ENCODE measurements at regions not wholly inside any gene's neighbourhood (a gene's known extent, or its start where the extent isn't known, plus 50 kb on each side); places are given as distances from the start of the nearest gene placed in this dataset.

DNA sequence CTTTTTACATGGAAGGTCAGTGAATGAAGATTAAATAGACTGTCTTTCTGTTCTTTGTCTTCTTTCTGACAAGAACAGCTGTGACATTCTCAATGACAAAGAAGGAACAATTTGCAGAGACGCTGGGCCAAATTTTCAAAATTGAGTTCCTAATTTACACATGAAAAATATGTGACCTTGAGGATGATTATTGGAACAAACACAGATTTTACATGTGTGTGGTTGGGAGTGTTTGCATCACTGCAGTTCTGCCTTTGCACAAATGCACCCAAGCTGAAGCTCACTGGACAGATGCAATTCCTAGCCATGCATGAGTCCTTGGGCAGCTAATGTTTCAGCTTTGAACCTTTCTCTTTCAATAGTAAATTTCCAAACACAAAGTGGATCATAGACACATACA lies 350.8 kb downstream of the QKI start:
- Mint-ChIP-seq H3K4me1 (ENCODE audit: low read depth) (peaks cover 6% of the 10 kb centered on the region), H3K36me3 (ENCODE audit: low read depth) (no peaks in the 10 kb centered on the region), H3K4me3 (no peak overlapping the region), H3K27me3 (ENCODE audit: insufficient read depth) (peaks cover 5% of the 10 kb centered on the region), H3K27ac (no peak overlapping the region), H3K9me3 (no peaks in the 10 kb centered on the region)
- DNase-seq (ENCODE audit: low spot score) = no peak
- intact Hi-C loops (cut with micrococcal nuclease) = no loop called here

DNA sequence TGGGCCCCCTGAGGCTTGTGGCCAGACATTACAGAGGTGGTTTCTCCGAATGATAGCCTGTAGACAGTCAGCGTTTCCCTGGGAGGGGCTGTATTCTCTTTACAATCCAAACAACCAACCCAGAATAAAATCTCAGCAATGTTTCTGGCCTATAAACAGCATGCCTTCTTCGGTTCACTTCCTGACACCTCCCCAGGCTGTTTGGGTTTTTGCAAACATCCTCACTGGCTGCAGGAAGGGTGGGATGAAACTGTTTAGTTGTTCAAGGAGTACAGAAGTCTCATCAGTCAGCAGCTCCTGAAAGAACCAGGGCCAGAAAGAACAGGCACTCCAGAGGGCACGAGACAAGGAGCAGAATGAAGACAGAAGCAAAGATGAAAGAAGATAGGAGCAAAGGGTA lies 350.0 kb downstream of the QKI start:
- Mint-ChIP-seq H3K4me3 (no peak overlapping the region), H3K27ac (no peak overlapping the region), H3K4me1 (ENCODE audit: low read depth) (peaks cover 6% of the 10 kb centered on the region), H3K9me3 (no peaks in the 10 kb centered on the region), H3K27me3 (ENCODE audit: insufficient read depth) (peaks cover 4% of the 10 kb centered on the region), H3K36me3 (ENCODE audit: low read depth) (no peaks in the 10 kb centered on the region)
- no peak for DNase-seq (ENCODE audit: low spot score)
- intact Hi-C loops (cut with micrococcal nuclease) = no loop called here

DNA sequence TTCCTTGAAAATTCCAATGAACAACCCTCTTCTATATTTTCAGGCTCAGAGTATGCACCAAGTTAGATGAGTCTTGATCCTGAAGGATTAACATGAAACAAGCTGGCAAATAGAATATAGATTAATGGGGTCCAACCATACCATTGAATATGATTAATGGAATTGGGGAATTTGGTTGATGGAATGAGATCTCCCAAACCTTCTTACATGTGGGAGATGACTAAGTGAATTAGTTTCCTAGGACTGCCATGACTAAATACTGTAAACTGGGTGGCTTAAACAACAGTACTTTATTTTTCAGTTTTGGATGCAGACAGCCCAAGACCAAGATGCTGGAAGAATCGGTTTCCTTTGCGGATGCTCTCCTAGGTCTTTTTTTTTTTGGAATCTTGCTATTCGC lies 347.0 kb downstream of the QKI start:
- H3K4me1 Mint-ChIP-seq (ENCODE audit: low read depth) = peaks cover 6% of the 10 kb centered on the region
- no peak overlapping the region for H3K27ac Mint-ChIP-seq
- no peaks in the 10 kb centered on the region for H3K9me3 Mint-ChIP-seq
- peaks cover 5% of the 10 kb centered on the region for H3K27me3 Mint-ChIP-seq (ENCODE audit: insufficient read depth)
- H3K36me3 Mint-ChIP-seq (ENCODE audit: low read depth) = no peaks in the 10 kb centered on the region
- DNase-seq (ENCODE audit: low spot score) = no peak
- no peak overlapping the region for H3K4me3 Mint-ChIP-seq
- intact Hi-C loops (cut with micrococcal nuclease) = no loop called here

DNA sequence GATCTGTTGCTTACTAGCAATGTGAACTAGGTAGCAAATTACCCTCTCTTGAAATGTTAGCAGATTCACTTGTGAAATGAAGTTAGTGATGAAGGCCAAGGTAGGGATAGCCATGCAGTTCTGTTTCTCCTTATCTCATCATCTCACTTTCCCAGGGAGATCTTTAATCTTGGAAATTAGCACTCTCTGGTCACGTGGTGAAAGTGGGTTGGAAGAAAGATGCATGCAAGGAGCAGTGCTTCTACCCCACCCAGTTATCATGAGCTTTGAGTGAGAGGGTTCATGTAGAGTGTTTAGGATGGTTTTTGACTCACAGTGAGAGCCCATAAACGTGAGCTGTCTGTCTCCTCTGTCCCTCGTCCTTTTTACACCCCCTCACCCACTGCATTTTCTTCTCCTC lies 346.3 kb downstream of the QKI start:
- Mint-ChIP-seq H3K27me3 (ENCODE audit: insufficient read depth) (peaks cover 5% of the 10 kb centered on the region), H3K4me3 (no peak overlapping the region), H3K9me3 (peaks cover under 1% of the 10 kb centered on the region), H3K27ac (no peak overlapping the region), H3K36me3 (ENCODE audit: low read depth) (no peaks in the 10 kb centered on the region), H3K4me1 (ENCODE audit: low read depth) (peaks cover 6% of the 10 kb centered on the region)
- DNase-seq (ENCODE audit: low spot score) = no peak
- intact Hi-C loops (cut with micrococcal nuclease) = no loop called here

DNA sequence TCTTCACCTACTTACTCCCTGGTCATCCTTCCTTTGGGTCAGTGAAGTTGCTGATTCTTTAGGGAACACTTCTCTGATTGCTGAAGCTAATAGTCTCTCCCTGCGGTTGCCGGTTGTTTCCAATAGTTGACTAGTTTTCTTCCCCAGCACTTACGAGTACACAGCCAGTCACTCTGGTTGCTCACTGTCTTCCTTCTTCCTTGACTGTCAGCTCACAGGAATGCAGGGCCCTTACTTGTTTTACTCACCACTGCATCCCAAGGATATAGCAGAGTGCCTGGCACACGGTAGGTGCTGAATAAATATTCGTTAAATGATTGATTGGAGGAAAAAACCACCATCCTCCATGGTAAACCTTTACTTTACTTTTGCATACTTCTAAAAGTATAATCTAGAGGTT lies 345.0 kb downstream of the QKI start:
- peaks cover 8% of the 10 kb centered on the region for H3K27me3 Mint-ChIP-seq (ENCODE audit: insufficient read depth)
- DNase-seq (ENCODE audit: low spot score) = no peak
- H3K9me3 Mint-ChIP-seq = peaks cover 9% of the 10 kb centered on the region
- no peak overlapping the region for H3K4me3 Mint-ChIP-seq
- no peaks in the 10 kb centered on the region for H3K36me3 Mint-ChIP-seq (ENCODE audit: low read depth)
- no peak overlapping the region for H3K27ac Mint-ChIP-seq
- intact Hi-C loops (cut with micrococcal nuclease) = no loop called here
- peaks cover 1% of the 10 kb centered on the region for H3K4me1 Mint-ChIP-seq (ENCODE audit: low read depth)

DNA sequence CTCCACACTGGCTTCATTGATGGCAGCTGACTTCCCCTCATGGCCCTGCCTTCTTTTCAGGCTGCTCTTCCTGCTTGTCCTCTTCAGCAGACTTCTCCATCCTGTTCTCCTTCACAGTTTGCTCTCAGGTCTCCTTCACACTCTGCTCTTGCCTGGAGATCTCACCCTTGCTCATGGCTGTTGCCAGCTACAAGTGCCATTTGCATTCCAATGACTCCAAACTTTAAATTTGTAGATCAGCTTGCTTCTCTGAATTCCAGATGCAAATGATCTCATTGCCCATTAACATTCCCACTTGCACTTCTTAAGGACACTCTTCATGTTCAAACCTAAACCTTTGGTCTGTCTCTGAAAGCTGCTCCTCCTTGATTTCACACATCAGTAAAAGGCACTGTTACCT lies 343.0 kb downstream of the QKI start:
- Mint-ChIP-seq H3K4me1 (ENCODE audit: low read depth) (no peaks in the 10 kb centered on the region), H3K36me3 (ENCODE audit: low read depth) (no peaks in the 10 kb centered on the region), H3K27ac (no peak overlapping the region), H3K27me3 (ENCODE audit: insufficient read depth) (peaks cover 8% of the 10 kb centered on the region), H3K4me3 (no peak overlapping the region), H3K9me3 (peaks cover 9% of the 10 kb centered on the region)
- intact Hi-C loops (cut with micrococcal nuclease) = no loop called here
- DNase-seq (ENCODE audit: low spot score) = no peak

DNA sequence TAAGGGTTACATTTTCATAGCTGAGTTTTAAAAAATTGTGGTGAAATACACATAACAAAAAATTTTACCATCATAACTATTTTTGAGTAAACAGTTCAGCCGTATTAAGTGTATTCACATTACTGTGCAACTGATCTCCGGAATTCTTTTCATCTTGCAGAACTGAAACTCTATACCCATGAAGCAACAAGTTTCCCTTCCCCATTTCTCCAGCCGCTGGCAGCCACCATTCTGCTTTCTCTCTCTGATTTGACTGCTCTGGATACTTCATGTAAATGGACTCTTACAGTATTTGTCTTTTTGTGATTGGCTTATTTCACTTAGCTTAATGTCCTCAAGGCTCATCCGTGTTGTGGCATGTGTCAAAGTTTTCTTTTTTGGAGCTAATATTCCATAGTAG lies 341.6 kb downstream of the QKI start:
- no peaks in the 10 kb centered on the region for H3K36me3 Mint-ChIP-seq (ENCODE audit: low read depth)
- peaks cover 6% of the 10 kb centered on the region for H3K4me1 Mint-ChIP-seq (ENCODE audit: low read depth)
- no peak overlapping the region for H3K4me3 Mint-ChIP-seq
- peaks cover 9% of the 10 kb centered on the region for H3K9me3 Mint-ChIP-seq
- DNase-seq (ENCODE audit: low spot score) = no peak
- intact Hi-C loops (cut with micrococcal nuclease) = no loop called here
- no peak overlapping the region for H3K27ac Mint-ChIP-seq
- H3K27me3 Mint-ChIP-seq (ENCODE audit: insufficient read depth) = peaks cover 6% of the 10 kb centered on the region

DNA sequence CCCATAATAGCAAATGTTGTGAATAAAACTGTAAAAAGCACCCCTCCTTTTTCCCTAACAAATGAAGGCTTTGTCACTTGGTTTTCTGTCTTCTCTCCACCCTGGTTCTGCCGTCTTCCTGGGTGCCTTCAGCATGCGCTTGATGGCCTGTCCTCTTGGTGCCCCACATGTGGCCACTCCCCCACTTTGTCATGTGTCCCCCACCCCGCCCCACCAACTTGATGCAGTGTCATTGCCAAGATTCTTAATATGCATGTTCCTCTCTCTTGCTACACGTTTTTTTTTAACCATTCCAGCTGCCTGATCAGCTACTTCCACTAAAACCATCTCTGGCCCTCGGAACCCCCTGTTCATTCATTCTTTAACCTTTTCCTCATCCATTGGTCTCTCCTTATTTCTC lies 340.3 kb downstream of the QKI start:
- Mint-ChIP-seq H3K4me1 (ENCODE audit: low read depth) (peaks cover 16% of the 10 kb centered on the region), H3K27ac (no peak overlapping the region), H3K9me3 (peaks cover 9% of the 10 kb centered on the region), H3K27me3 (ENCODE audit: insufficient read depth) (peaks cover 6% of the 10 kb centered on the region), H3K4me3 (no peak overlapping the region), H3K36me3 (ENCODE audit: low read depth) (no peaks in the 10 kb centered on the region)
- no peak for DNase-seq (ENCODE audit: low spot score)
- intact Hi-C loops (cut with micrococcal nuclease) = loop anchor here (5.0 kb wide), 1 partner anchor 338 kb away; no protein-coding TSS in a partner anchor

DNA sequence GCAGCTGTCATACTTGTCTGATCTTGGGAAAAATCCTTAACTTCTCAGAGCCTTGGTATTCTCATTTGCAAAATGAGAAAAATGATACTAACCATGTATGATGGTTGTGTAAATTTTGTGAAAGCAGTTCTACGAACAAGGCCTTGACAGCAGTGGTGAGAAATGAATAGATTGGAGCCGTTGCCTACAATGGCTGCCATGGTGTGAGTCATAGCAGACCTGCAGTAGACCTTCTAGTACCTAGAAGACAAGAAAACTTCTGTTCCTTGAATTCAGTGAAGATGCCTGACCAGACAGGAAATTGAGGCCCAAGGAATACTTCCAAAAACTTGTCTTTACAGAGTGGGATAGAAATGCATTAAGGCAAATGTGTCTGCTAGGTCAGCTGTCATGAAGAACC lies 338.9 kb downstream of the QKI start:
- intact Hi-C loops (cut with micrococcal nuclease) = loop anchor here (5.0 kb wide), 1 partner anchor 336 kb away; no protein-coding TSS in a partner anchor
- H3K27me3 Mint-ChIP-seq (ENCODE audit: insufficient read depth) = peaks cover 7% of the 10 kb centered on the region

DNA sequence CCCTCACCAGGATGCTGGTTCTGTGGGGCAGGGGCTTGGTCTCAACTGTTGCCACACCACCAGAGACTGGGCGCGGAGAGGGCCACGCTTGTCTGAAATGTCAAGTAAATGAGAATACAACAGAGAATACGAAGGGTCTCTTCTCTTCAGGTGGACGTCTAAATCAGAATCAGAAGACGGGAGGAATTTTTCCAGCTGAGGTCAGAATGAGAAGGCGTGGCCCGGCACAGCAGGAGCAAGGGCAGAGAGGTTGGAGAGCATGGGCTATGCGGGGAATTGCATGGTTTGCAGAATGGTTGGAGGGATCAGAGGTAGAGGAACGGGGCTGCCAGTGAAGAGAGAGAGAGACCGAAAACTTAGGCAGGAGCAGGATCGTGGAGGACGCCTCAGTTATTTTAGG lies 337.9 kb downstream of the QKI start:
- peak overlapping the region; percentile 11 for H3K27ac Mint-ChIP-seq
- H3K36me3 Mint-ChIP-seq (ENCODE audit: low read depth) = no peaks in the 10 kb centered on the region
- peaks cover 7% of the 10 kb centered on the region for H3K27me3 Mint-ChIP-seq (ENCODE audit: insufficient read depth)
- peaks cover 9% of the 10 kb centered on the region for H3K9me3 Mint-ChIP-seq
- DNase-seq (ENCODE audit: low spot score) = no peak
- peaks cover 16% of the 10 kb centered on the region for H3K4me1 Mint-ChIP-seq (ENCODE audit: low read depth)
- intact Hi-C loops (cut with micrococcal nuclease) = loop anchor here (5.0 kb wide), 1 partner anchor 335 kb away; no protein-coding TSS in a partner anchor
- no peak overlapping the region for H3K4me3 Mint-ChIP-seq

More for the DNA sequence above, 338.9 kb downstream of the QKI start:
- H3K9me3 Mint-ChIP-seq = peaks cover 9% of the 10 kb centered on the region
- H3K36me3 Mint-ChIP-seq (ENCODE audit: low read depth) = no peaks in the 10 kb centered on the region
- H3K4me1 Mint-ChIP-seq (ENCODE audit: low read depth) = peaks cover 16% of the 10 kb centered on the region
- no peak overlapping the region for H3K4me3 Mint-ChIP-seq
- H3K27ac Mint-ChIP-seq = no peak overlapping the region
- no peak for DNase-seq (ENCODE audit: low spot score)

DNA sequence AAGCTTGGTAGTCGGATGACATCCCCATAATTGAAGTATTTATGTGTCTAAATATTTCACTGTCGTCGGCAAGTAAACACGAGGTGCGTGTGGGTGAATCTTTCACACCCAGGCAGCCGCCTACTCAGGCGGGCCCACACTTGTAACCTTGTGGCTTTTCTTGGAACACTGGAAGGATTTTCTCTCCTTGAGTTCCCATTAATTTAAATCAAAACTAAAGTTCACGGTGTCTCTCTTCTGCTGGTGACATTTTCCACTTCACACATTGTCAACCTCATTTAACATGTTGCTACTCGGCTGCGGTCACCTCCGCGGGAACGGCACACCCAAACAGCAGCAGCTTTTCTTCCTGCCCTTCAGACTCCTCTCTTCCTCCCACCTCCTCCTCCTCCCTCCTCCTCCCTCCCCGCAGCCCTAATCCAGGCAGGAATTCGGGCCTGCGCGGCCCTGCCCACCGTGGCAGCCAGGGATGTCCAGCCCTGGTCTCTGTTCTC lies 336.6 kb downstream of the QKI start:
- Mint-ChIP-seq H3K36me3 (ENCODE audit: low read depth) (no peaks in the 10 kb centered on the region), H3K27ac (peak overlapping the region; percentile 90), H3K9me3 (peaks cover 9% of the 10 kb centered on the region), H3K27me3 (ENCODE audit: insufficient read depth) (peaks cover 7% of the 10 kb centered on the region), H3K4me1 (ENCODE audit: low read depth) (peaks cover 16% of the 10 kb centered on the region), H3K4me3 (peak overlapping the region; percentile 56)
- DNase-seq (ENCODE audit: low spot score) = peak; percentile 17
- intact Hi-C loops (cut with micrococcal nuclease) = loop anchor here (2.0 to 5.0 kb wide), 2 partner anchors 36 to 334 kb away; no protein-coding TSS in a partner anchor

DNA sequence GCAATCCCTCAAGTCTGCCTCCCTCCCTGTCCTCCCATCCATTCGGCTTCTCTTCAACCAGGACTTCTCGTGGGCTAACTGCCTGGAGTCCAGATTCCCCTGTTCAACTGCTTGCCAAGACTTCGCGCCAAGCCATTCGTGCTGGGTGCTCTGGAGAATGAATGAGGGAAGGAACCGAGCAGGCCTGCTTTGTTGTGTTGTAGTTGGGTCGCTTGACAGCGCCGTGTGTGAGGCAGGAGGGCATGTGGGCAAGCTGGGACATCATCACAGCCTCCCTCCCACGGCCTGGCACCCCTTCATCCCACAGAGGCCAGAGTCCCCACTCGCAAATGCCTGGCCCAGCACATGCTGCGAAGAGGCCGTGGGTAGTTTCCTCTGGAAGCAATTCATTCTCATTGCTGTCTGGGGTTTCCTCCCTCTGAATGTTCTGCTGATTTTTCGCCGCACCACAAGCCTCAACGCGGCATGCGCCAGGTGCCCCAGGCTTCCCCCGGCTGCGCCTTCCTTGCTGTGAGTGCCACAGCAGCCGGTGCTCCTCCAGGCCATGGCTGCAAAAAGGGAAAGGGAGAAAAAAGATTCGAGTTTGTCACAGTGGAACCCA lies 336.0 kb downstream of the QKI start:
- Mint-ChIP-seq H3K36me3 (ENCODE audit: low read depth) (no peaks in the 10 kb centered on the region), H3K9me3 (peaks cover 6% of the 10 kb centered on the region), H3K4me1 (ENCODE audit: low read depth) (peaks cover 16% of the 10 kb centered on the region), H3K4me3 (peak overlapping the region; percentile 56), H3K27ac (peak overlapping the region; percentile 90), H3K27me3 (ENCODE audit: insufficient read depth) (peaks cover 8% of the 10 kb centered on the region)
- DNase-seq (ENCODE audit: low spot score) = peak; percentile 7
- intact Hi-C loops (cut with micrococcal nuclease) = loop anchor here (2.0 to 5.0 kb wide), 2 partner anchors 36 to 333 kb away; no protein-coding TSS in a partner anchor

DNA sequence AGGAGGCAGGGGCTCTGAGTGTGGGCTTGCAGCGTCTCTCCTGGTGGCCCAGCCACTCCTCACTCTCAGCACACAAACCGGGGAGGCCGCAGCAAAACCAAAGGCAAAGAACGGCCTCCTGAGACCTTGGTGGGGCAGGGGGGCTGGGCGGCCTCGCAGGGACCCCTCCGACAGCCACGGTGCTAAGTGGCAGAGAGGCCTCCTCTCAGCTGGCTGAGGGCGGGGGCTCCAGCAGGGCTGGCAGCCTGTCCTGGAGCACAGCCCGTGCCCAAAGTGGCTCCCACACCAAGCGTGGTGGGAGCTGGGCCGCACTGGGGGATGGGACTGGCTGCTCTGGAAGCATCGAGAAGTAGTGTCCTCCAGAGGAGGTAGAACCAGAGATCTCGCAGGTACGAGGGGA lies 334.4 kb downstream of the QKI start:
- Mint-ChIP-seq H3K9me3 (no peaks in the 10 kb centered on the region), H3K36me3 (ENCODE audit: low read depth) (no peaks in the 10 kb centered on the region), H3K4me1 (ENCODE audit: low read depth) (peaks cover 16% of the 10 kb centered on the region), H3K27ac (no peak overlapping the region), H3K4me3 (no peak overlapping the region), H3K27me3 (ENCODE audit: insufficient read depth) (peaks cover 8% of the 10 kb centered on the region)
- DNase-seq (ENCODE audit: low spot score) = no peak
- intact Hi-C loops (cut with micrococcal nuclease) = no loop called here

DNA sequence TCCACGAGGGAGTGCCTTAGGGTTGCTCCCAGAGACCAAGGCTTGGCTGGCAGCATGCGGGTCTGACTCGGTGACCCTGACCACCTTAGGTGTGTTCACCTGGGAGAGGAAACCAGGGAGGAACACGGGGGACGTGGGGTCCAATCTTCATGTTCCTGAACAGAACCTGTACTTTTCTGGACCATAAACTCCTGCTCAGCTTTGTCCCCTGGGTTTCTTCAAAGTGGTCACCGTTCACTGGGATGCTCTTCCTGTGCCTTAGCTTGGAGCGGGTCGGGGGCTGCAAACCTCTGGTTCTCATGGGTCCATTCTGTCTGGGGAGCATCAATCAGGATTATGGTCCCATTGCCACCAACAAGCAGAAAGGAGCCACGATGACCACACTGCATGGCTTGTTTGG lies 333.5 kb downstream of the QKI start:
- intact Hi-C loops (cut with micrococcal nuclease) = no loop called here

More for the DNA sequence above, 333.5 kb downstream of the QKI start:
- H3K9me3 Mint-ChIP-seq = no peaks in the 10 kb centered on the region
- H3K27me3 Mint-ChIP-seq (ENCODE audit: insufficient read depth) = peaks cover 8% of the 10 kb centered on the region
- H3K27ac Mint-ChIP-seq = no peak overlapping the region
- peaks cover 16% of the 10 kb centered on the region for H3K4me1 Mint-ChIP-seq (ENCODE audit: low read depth)
- H3K4me3 Mint-ChIP-seq = no peak overlapping the region
- H3K36me3 Mint-ChIP-seq (ENCODE audit: low read depth) = no peaks in the 10 kb centered on the region
- no peak for DNase-seq (ENCODE audit: low spot score)
